ENCODE measurements at regions not wholly inside any gene's neighbourhood (a gene's known extent, or its start where the extent isn't known, plus 50 kb on each side); places are given as distances from the start of the nearest gene placed in this dataset.
"Not testable (repeated sequence)": the region's sequence is repeated elsewhere in the genome, so short reads cannot be mapped to it uniquely, and the experiment has no call there.

DNA sequence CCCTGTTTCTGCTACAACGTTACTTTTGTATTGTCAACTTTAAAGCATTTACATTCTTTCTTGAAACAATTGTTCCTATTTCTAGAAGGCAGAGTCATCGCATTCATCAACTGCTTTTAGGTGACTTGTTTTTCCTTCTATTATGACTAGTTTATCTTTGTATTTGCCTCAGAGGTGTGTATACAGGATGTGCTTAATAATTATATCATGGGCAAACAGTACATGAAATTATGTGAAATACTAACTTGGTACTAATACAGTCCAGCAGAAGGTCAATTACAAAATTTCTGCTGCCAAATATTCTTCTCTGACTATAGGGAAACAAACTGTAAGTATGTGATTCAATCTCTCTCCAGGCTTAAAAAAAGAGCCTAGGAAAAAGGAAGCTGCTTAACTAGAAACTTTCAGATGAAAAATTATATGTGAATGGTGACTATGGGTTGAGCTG, 101.6 kb downstream of the C4BPA start:
- Histone ChIP-seq H3K36me3 (ENCODE audit: control insufficient read depth, low read length) (no peaks in the 10 kb centered on the region), H4K20me1 (ENCODE audit: control insufficient read depth, insufficient read depth, low read depth, low read length) (no peaks in the 10 kb centered on the region), H3K4me3 (ENCODE audit: low read length) (no peak overlapping the region), H3K27me3 (ENCODE audit: control insufficient read depth, low read length) (no peaks in the 10 kb centered on the region), H3K79me2 (ENCODE audit: control insufficient read depth, low read length) (no peaks in the 10 kb centered on the region), H3F3A (ENCODE audit: control insufficient read depth, insufficient read depth) (no peaks in the 10 kb centered on the region), H3K4me2 (ENCODE audit: low read length) (no peak overlapping the region), H3K4me1 (ENCODE audit: control insufficient read depth, low read length) (no peaks in the 10 kb centered on the region), H3K9me2 (replicated peaks; ENCODE audit: control insufficient read depth, low read length) (no peaks in the 10 kb centered on the region), H3K27ac (ENCODE audit: low read depth, low read length) (no peak overlapping the region), H3K9me3 (ENCODE audit: control insufficient read depth, insufficient read depth, low read length) (no peaks in the 10 kb centered on the region)
- TF ChIP-seq, protein P1, sequence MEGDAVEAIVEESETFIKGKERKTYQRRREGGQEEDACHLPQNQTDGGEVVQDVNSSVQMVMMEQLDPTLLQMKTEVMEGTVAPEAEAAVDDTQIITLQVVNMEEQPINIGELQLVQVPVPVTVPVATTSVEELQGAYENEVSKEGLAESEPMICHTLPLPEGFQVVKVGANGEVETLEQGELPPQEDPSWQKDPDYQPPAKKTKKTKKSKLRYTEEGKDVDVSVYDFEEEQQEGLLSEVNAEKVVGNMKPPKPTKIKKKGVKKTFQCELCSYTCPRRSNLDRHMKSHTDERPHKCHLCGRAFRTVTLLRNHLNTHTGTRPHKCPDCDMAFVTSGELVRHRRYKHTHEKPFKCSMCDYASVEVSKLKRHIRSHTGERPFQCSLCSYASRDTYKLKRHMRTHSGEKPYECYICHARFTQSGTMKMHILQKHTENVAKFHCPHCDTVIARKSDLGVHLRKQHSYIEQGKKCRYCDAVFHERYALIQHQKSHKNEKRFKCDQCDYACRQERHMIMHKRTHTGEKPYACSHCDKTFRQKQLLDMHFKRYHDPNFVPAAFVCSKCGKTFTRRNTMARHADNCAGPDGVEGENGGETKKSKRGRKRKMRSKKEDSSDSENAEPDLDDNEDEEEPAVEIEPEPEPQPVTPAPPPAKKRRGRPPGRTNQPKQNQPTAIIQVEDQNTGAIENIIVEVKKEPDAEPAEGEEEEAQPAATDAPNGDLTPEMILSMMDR (IDR thresholded peaks at IDR 0.05; ENCODE audit: low read depth, low read length, poor library complexity, severe bottlenecking) = no peak
- TF ChIP-seq EZH2phosphoT487 (IDR thresholded peaks at IDR 0.05; ENCODE audit: borderline replicate concordance, low read length) = no peak

GRCh38 chr1:207208691-207209090, 104.7 kb downstream of the C4BPA start:
- not testable (repeated sequence) for H3F3A ChIP-seq (ENCODE audit: control insufficient read depth, insufficient read depth); H3K4me2 ChIP-seq (ENCODE audit: low read length); H3K4me1 ChIP-seq (ENCODE audit: control insufficient read depth, low read length); H3K27ac ChIP-seq (ENCODE audit: low read depth, low read length); H3K4me3 ChIP-seq (ENCODE audit: low read length); H3K36me3 ChIP-seq (ENCODE audit: control insufficient read depth, low read length); H4K20me1 ChIP-seq (ENCODE audit: control insufficient read depth, insufficient read depth, low read depth, low read length); H3K79me2 ChIP-seq (ENCODE audit: control insufficient read depth, low read length); H3K9me2 ChIP-seq (replicated peaks; ENCODE audit: control insufficient read depth, low read length); H3K9me3 ChIP-seq (ENCODE audit: control insufficient read depth, insufficient read depth, low read length); H3K27me3 ChIP-seq (ENCODE audit: control insufficient read depth, low read length)

GRCh38 chr1:207214453-207214852, 107.0 kb upstream of the CD55 start:
- H3K36me3 ChIP-seq (ENCODE audit: control insufficient read depth, low read length) = no peaks in the 10 kb centered on the region
- H3K27ac ChIP-seq (ENCODE audit: low read depth, low read length) = no peak overlapping the region
- no peaks in the 10 kb centered on the region for H3K9me2 ChIP-seq (replicated peaks; ENCODE audit: control insufficient read depth, low read length)
- no peaks in the 10 kb centered on the region for H3F3A ChIP-seq (ENCODE audit: control insufficient read depth, insufficient read depth)
- H3K4me2 ChIP-seq (ENCODE audit: low read length) = no peak overlapping the region
- TF ChIP-seq EZH2phosphoT487 (IDR thresholded peaks at IDR 0.05; ENCODE audit: borderline replicate concordance, low read length) = no peak
- H4K20me1 ChIP-seq (ENCODE audit: control insufficient read depth, insufficient read depth, low read depth, low read length) = no peaks in the 10 kb centered on the region
- no peak overlapping the region for H3K4me3 ChIP-seq (ENCODE audit: low read length)
- no peaks in the 10 kb centered on the region for H3K79me2 ChIP-seq (ENCODE audit: control insufficient read depth, low read length)
- H3K4me1 ChIP-seq (ENCODE audit: control insufficient read depth, low read length) = peaks cover 13% of the 10 kb centered on the region
- H3K9me3 ChIP-seq (ENCODE audit: control insufficient read depth, insufficient read depth, low read length) = no peaks in the 10 kb centered on the region
- no peaks in the 10 kb centered on the region for H3K27me3 ChIP-seq (ENCODE audit: control insufficient read depth, low read length)

DNA sequence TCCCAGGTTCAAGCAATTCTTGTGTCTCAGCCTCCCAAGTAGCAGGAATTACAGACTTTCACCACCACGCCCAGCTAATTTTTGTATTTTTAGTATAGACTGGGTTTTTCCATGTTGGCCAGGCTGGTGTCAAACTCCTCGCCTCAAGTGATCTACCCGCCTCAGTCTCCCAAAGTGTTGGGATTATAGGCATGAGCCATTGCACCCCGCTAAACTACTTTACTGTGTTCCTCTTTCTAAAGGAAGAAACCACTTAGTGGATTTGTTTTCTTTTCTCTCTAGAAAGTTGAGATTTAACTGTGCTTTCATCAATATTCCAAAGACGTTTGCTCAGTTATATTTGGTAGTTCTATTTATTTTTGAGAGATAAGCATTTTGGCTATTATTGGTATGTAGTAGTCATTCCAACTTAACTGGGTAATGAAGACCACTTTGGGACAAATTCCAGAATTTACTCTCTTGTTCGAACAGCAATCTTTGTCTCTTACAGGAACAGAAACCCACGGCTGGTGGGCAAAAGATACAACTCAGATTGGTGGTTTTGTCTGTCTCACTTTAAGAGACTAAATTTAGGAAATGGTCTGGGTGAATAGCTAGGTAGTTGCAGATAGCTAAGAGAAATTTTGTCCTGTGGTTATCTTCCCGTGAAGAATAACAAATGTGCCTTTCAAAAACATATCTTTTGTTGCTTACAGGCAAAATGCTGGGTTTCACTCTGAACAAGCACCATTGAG, 103.5 kb upstream of the CD55 start:
- Histone ChIP-seq H3K4me1 (ENCODE audit: control insufficient read depth, low read length) (peaks cover 13% of the 10 kb centered on the region), H3K4me2 (ENCODE audit: low read length) (peak overlapping the region; percentile 24), H3K9me2 (replicated peaks; ENCODE audit: control insufficient read depth, low read length) (no peaks in the 10 kb centered on the region), H4K20me1 (ENCODE audit: control insufficient read depth, insufficient read depth, low read depth, low read length) (no peaks in the 10 kb centered on the region), H3F3A (ENCODE audit: control insufficient read depth, insufficient read depth) (no peaks in the 10 kb centered on the region), H3K79me2 (ENCODE audit: control insufficient read depth, low read length) (no peaks in the 10 kb centered on the region), H3K4me3 (ENCODE audit: low read length) (no peak overlapping the region), H3K27ac (ENCODE audit: low read depth, low read length) (no peak overlapping the region), H3K36me3 (ENCODE audit: control insufficient read depth, low read length) (no peaks in the 10 kb centered on the region), H3K9me3 (ENCODE audit: control insufficient read depth, insufficient read depth, low read length) (no peaks in the 10 kb centered on the region), H3K27me3 (ENCODE audit: control insufficient read depth, low read length) (no peaks in the 10 kb centered on the region)
- TF ChIP-seq EZH2phosphoT487 (IDR thresholded peaks at IDR 0.05; ENCODE audit: borderline replicate concordance, low read length) = no peak
- TF ChIP-seq, protein P1 (IDR thresholded peaks at IDR 0.05; ENCODE audit: low read depth, low read length, poor library complexity, severe bottlenecking) = no peak
